HL-60/S4 treated with retinoic acid at 250 ng/mL for 4 days and 3 days (cell line): ENCODE measurements at regions not wholly inside any gene's neighbourhood (a gene's known extent, or its start where the extent isn't known, plus 50 kb on each side); places are given as distances from the start of the nearest gene placed in this dataset.
"Not testable (repeated sequence)": the region's sequence is repeated elsewhere in the genome, so short reads cannot be mapped to it uniquely, and the experiment has no call there.

Experiments used
- in situ Hi-C: fragments of 300-500 bp; cut with MboI; formaldehyde crosslinking; loops from 2 replicates; pipeline ENCODE4 v1.7.0; 2022; ENCODE audit warnings: low sequenced_read_pairs

DNA sequence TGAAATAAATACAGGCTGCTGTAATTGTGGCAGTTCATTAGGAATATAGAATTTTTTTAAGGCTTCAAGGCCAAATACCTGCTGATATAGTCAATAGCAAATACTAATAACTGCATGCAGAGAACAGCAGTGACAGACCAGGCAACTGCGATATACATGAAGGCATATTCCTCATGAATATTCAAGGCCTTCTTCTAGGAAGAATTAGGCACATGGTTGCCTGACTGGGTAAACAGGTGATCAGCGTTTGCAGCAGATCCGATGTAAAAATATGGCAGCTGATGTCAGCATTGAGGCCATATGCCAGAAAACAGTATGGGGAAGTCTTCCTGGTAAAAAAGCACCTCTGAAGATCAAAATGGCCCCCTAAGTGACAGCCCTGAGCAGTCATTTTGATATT is 629.7 kb downstream of the UQCRFS1 start:
- in situ Hi-C loops = no loop called here

GRCh38 chr19:28582796-28583195 is 630.2 kb downstream of the UQCRFS1 start:
- in situ Hi-C loops = no loop called here

- in situ Hi-C loops = no loop called here
These were observed 630.6 kb downstream of the UQCRFS1 start for GRCh38 chr19:28582344-28582743.

DNA sequence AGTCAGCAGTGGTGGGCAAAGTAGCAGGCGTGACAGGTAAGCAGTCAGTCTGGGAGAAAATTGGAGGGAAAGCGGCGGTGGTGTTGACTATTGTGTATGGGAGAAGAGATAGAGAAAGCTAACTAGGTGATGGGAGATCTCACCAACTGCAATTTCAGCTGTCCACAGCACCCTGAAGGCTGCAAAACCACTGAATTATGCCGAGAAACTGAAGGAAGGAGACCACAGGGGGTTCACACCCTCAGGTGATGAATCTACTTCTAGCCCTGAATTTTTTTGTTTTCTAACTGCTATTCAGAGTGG is 631.5 kb downstream of the UQCRFS1 start:
- in situ Hi-C loops = no loop called here

GRCh38 chr19:28578786-28579505 is 634.0 kb downstream of the UQCRFS1 start:
- in situ Hi-C loops = no loop called here

- in situ Hi-C loops = no loop called here
These were observed 634.7 kb downstream of the UQCRFS1 start for GRCh38 chr19:28578208-28578607.

DNA sequence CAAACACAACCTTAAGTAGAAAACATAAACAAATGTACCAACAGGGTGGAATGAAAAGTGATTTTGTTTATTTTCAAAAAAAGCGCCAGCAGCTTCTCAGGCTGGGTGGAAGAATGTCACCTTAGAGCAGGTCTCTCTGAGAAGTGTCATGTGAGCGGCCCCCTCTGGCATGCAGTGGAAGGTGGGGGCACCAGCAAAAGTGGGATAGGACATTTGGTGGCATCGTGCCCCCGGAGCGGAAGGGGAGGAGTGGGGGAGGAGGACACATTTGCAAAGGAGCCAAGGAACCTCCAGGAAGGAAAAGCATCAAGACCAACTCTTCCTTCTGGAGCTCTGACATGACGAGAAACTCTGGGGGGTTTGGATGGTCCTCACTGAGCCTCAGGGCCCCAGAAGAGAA is 635.3 kb downstream of the UQCRFS1 start:
- in situ Hi-C loops = no loop called here

DNA sequence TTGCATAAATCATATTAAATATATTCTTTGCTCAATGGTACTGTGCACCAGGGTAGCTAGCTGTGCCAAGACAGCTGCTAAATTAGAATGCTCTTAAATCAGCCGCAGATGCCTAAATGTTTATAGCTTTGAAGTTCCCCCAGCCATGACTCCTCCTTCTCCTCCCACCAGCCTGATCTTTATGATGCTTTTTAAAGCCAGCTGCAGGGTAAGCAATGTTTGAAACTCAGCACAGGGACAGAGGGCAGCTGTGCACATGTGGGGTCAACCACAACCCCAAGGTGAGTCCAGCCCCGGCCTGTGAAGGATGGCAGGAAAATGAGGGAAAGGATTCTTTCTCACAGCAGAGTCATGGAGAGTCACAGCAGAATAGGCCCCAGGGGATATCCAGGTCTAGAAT is 635.7 kb downstream of the UQCRFS1 start:
- in situ Hi-C loops = no loop called here

GRCh38 chr19:28575816-28576215 is 637.1 kb downstream of the UQCRFS1 start:
- in situ Hi-C loops = no loop called here

GRCh38 chr19:28575312-28575711 is 637.6 kb downstream of the UQCRFS1 start:
- in situ Hi-C loops = not testable (repeated sequence)

- in situ Hi-C loops = no loop called here
These were observed 638.7 kb downstream of the UQCRFS1 start for GRCh38 chr19:28574212-28574611.

DNA sequence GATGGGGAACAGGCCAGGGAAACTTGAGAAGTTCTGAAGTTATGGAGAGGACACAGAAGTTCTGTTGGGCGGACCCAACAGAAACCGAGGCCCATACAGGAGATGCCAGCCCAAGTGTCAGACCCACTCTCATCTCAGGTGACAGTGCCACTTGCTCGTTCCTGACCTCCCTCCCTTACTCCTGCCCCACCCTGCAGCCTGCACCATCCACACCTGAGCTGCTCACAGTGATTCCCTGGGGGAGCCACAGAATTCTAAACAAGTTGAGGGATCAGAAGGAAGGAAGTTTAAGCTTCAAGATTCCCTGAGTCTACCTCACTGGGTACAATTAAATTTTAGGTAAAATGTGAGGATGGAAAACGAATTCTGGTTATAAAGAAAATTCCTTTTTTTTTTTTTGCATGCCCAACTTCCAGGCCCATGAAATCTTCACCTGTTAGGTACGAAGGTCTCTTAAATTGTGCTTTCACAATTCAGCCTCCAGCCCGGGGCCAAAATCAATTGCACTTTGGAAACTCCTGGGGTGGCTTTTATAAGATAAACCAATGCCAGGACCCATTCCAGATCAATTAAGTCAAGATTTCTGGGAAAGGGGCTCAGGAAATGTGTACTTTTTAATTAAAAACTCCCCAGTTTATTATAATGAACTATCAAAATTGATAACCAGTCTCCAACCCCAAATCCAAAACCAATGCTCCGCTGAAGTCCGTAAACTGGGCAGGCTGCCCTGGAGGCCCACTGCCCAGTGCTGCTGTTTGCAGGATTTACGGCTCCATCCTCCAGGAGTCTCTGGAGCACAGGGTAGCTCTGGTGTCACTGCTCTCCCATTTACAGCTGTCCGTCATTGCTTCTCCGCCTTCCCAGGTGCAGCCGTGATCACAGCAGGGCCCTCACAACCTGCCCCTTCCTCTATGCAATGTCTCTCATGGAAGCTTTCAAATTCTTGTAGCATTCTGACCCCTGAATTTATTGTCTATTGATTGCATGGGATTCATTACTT is 643.5 kb downstream of the UQCRFS1 start:
- in situ Hi-C loops = no loop called here

GRCh38 chr19:28567834-28568233 is 645.1 kb downstream of the UQCRFS1 start:
- in situ Hi-C loops = no loop called here

DNA sequence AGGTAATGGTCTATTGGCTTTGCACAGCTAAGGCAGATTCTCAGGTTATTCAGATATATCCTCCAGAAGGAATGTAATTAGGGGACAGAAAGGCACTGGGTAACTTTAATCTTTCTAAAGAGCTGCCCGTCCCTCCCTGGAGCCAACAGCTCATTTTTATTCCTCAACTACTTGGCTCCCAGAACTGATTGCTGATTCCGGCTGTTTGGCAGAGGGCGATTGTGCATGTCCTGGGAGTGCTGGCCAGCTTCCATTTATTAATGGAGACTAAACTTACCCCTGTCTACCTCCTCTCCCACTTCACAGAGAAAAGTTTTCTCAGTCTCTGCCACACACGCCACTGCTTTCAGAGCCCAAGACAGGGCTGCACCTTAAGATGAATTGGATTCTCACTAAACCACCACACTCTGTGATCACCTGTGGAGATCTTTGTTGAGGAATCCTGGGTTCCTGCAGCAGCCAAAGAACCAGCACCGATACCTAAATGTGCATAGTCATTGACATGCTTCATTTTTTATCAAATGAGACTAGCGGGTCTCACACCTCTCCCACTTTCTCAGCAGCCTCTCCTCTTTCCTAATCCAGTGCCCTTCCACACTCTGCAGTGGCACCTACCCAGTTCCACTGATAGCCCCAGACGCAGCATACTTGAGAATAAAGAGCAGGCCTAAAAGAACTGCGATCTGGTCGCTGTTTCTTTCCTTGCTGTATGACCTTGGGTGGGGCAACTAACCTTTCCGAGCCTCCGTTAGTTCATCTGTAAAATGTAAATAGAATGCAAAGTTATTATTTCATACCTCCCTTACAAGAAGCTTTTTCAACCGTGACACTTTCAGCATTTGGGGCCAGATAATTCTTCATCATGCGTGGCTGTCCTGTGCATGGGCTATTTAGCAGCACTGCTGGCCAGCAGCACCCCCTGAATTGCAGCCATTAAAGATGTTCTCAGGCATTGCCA is 648.7 kb downstream of the UQCRFS1 start:
- in situ Hi-C loops = no loop called here

DNA sequence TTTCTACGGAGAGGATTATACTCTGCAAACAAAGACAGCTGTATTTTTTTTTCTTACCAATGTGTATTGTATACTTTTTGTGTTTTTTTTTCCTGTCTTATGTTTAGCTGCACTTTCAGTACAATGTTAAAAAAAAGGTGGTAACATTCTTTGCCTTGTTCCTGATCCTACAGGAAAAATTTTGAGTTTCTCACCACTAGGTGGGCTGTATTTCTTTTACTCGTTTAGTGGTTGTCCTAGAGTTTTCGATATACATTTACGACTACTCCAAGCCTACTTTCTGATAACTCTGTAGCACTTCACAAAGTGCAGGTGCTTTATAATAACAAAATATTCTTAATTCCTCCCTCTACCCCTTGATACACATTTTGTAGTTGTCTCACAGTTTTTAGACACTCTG is 652.2 kb downstream of the UQCRFS1 start:
- in situ Hi-C loops = no loop called here

DNA sequence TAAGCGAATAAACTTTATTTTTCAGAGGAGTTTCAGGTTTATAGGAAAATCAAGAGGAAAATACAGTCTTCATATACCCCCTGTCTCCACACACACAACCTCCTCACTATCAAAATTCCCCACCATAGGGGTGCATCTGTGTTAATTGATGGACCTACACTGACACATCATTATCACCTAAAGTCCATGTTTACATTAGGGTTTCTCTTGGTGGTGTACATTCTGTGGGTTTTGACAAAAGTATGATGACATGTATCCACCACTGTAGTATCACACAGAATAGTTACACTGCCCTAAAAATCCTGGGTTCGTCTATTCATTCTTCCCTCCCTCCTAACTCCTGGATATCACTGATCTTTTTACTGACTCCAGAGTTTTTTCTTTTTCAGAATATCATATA is 654.2 kb downstream of the UQCRFS1 start:
- in situ Hi-C loops = no loop called here

DNA sequence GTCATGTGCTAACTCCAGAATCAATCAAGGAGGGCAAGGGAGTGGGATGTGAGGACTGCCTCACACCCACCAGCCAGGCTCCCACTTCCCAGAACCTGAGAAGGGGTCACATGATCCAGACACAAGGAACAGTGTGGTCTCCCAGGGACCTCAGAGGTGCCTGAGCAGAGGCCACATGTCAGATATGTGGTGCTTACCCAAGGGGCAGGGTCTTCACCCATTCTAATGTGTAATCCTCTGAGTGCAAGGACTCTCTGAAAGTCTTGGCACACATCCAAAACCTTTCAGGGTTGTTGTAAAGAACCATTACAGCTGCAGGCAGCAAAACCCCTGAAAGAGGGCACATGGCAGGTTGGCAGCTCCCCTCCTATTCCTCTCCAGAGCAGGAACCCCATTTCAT is 656.6 kb downstream of the UQCRFS1 start:
- in situ Hi-C loops = no loop called here

- in situ Hi-C loops = no loop called here
These were observed 657.6 kb downstream of the UQCRFS1 start for GRCh38 chr19:28555317-28555716.

- in situ Hi-C loops = no loop called here
These were observed 658.4 kb downstream of the UQCRFS1 start for GRCh38 chr19:28554321-28555091.

GRCh38 chr19:28553764-28554163 is 659.2 kb downstream of the UQCRFS1 start:
- in situ Hi-C loops = no loop called here
